ENCODE measurements at regions not wholly inside any gene's neighbourhood (a gene's known extent, or its start where the extent isn't known, plus 50 kb on each side); places are given as distances from the start of the nearest gene placed in this dataset.

- Histone ChIP-seq H3K36me3 (ENCODE audit: control insufficient read depth in 2 of 2, insufficient read depth in 1 of 2, low read length in 2 of 2) (peaks cover 0 to 33% of the 10 kb centered on the region in 2 experiments; a peak in 1 of 3 replicates), H3K9me3 (ENCODE audit: control insufficient read depth, insufficient read depth, low read depth, low read length) (no peaks in the 10 kb centered on the region), H3K4me3 (ENCODE audit: low read depth, low read length) (no peak overlapping the region), H3K4me1 (ENCODE audit: control insufficient read depth, insufficient read depth, low read length) (no peaks in the 10 kb centered on the region), H3K27ac (ENCODE audit: extremely low read depth, low read depth, low read length) (no peak overlapping the region)
- POLR2A ChIA-PET, result no interaction called here
- CTCF ChIA-PET, result interaction anchor here (0.6 to 2.6 kb wide), 4 partner anchors 13 to 94 kb away, joined by 3 to 13 read pairs (median 4); no protein-coding TSS in a partner anchor
- TF ChIP-seq PRDM6 (tag by site-specific recombination; IDR thresholded peaks at IDR 0.05) (no peak), ZNF24 (tag by site-specific recombination; IDR thresholded peaks at IDR 0.05) (no peak), TSHZ1 (tag by site-specific recombination; IDR thresholded peaks at IDR 0.05; ENCODE audit: borderline replicate concordance) (no peak), ZBTB44 (tag by site-specific recombination; IDR thresholded peaks at IDR 0.05) (no peak), HIC1 (tag by site-specific recombination; IDR thresholded peaks at IDR 0.05) (no peak), PATZ1 (tag by site-specific recombination; IDR thresholded peaks at IDR 0.05) (no peak), ZNF658 (tag by site-specific recombination; IDR thresholded peaks at IDR 0.05) (no peak), ZNF501 (tag by site-specific recombination; IDR thresholded peaks at IDR 0.05) (no peak), ZNF426 (tag by site-specific recombination; IDR thresholded peaks at IDR 0.05) (no peak), ZNF2 (tag by site-specific recombination; IDR thresholded peaks at IDR 0.05) (no peak), HOXD13 (CRISPR knock-in tag; IDR thresholded peaks at IDR 0.05; ENCODE audit: borderline replicate concordance) (no peak), ZNF274 (IDR thresholded peaks at IDR 0.05; ENCODE audit: low read length) (no peak), ZNF274 (tag by site-specific recombination; IDR thresholded peaks at IDR 0.05; ENCODE audit: borderline replicate concordance) (no peak), SCRT2 (tag by site-specific recombination; IDR thresholded peaks at IDR 0.05) (no peak), ZNF239 (tag by site-specific recombination; IDR thresholded peaks at IDR 0.05) (no peak), ZNF473 (tag by site-specific recombination; IDR thresholded peaks at IDR 0.05) (no peak)
Observed at GRCh38 chr17:77402159-77402731, 261.5 kb downstream of the SEC14L1 start.
